DND-41 (cell line): ENCODE measurements at regions not wholly inside any gene's neighbourhood (a gene's known extent, or its start where the extent isn't known, plus 50 kb on each side); places are given as distances from the start of the nearest gene placed in this dataset.
"Not testable (repeated sequence)": the region's sequence is repeated elsewhere in the genome, so short reads cannot be mapped to it uniquely, and the experiment has no call there.

Experiments
- ATAC-seq: fragments of 200-7000 bp; cut with Tn5 transposase; 3 replicates; pipeline ENCODE4 v1.9.1; 2021; ENCODE audit warnings: low read depth; ENCODE audit not compliant: insufficient read depth
- DNase-seq: peaks from one replicate; pipeline ENCODE4 v3.0.0-alpha.2; 2020
- H2AFZ ChIP-seq: 2 replicates; pipeline ENCODE4 v1.6.0; 2012; ENCODE audit warnings: low read depth, low read length
- H3K27ac ChIP-seq: 2 replicates; pipeline ENCODE4 v1.5.1; 2012; ENCODE audit warnings: low read length, inconsistent platforms
- H3K27me3 ChIP-seq: fragments of 200-600 bp; sonication (generic); 2 replicates; pipeline ENCODE4 v1.6.0; 2012; ENCODE audit warnings: low read length, mild to moderate bottlenecking, inconsistent platforms; ENCODE audit not compliant: insufficient read depth, poor library complexity
- H3K36me3 ChIP-seq: 2 replicates; pipeline ENCODE4 v1.5.1; 2012; ENCODE audit warnings: low read length, inconsistent platforms; ENCODE audit not compliant: insufficient read depth
- H3K4me1 ChIP-seq: 2 replicates; pipeline ENCODE4 v1.5.1; 2012; ENCODE audit warnings: mild to moderate bottlenecking, low read length; ENCODE audit not compliant: insufficient read depth
- H3K4me2 ChIP-seq: 2 replicates; pipeline ENCODE4 v1.6.0; 2012; ENCODE audit warnings: mild to moderate bottlenecking, moderate library complexity, low read length, inconsistent platforms; ENCODE audit not compliant: insufficient read depth
- H3K4me3 ChIP-seq, 2 experiments: fragments of 200-600 bp in 1 of 2; shearing (Covaris generic) in 1 of 2; 2 replicates each; pipeline ENCODE4 v1.5.1; 2012 to 2016; ENCODE audit warnings: inconsistent platforms in 2 of 2, low read length in 2 of 2, mild to moderate bottlenecking in 2 of 2, low read depth in 1 of 2, moderate library complexity in 1 of 2
- H3K79me2 ChIP-seq: 2 replicates; pipeline ENCODE4 v1.6.0; 2012; ENCODE audit warnings: low read length, inconsistent platforms; ENCODE audit not compliant: insufficient read depth
- H3K9ac ChIP-seq: 2 replicates; pipeline ENCODE4 v1.6.0; 2012; ENCODE audit warnings: low read depth, mild to moderate bottlenecking, inconsistent platforms, low read length, moderate library complexity
- H3K9me3 ChIP-seq: 2 replicates; pipeline ENCODE4 v1.5.1; 2012; ENCODE audit warnings: low read length, moderate library complexity, mild to moderate bottlenecking, inconsistent platforms; ENCODE audit not compliant: insufficient read depth, severe bottlenecking
- H4K20me1 ChIP-seq: 2 replicates; pipeline ENCODE4 v1.6.0; 2012; ENCODE audit warnings: low read length; ENCODE audit not compliant: insufficient read depth
- CTCF ChIP-seq: IDR thresholded peaks from 2 replicates; pipeline ENCODE4 v1.5.1; 2012; ENCODE audit warnings: borderline replicate concordance, low read length, moderate library complexity, mild to moderate bottlenecking; ENCODE audit not compliant: poor library complexity, severe bottlenecking; ENCODE audit errors: extremely low read depth
- EZH2 ChIP-seq: IDR thresholded peaks from 3 replicates; pipeline ENCODE4 v1.6.1; 2012; ENCODE audit warnings: borderline replicate concordance, low read depth, mild to moderate bottlenecking, moderate library complexity, low read length, inconsistent platforms; ENCODE audit not compliant: severe bottlenecking

DNA sequence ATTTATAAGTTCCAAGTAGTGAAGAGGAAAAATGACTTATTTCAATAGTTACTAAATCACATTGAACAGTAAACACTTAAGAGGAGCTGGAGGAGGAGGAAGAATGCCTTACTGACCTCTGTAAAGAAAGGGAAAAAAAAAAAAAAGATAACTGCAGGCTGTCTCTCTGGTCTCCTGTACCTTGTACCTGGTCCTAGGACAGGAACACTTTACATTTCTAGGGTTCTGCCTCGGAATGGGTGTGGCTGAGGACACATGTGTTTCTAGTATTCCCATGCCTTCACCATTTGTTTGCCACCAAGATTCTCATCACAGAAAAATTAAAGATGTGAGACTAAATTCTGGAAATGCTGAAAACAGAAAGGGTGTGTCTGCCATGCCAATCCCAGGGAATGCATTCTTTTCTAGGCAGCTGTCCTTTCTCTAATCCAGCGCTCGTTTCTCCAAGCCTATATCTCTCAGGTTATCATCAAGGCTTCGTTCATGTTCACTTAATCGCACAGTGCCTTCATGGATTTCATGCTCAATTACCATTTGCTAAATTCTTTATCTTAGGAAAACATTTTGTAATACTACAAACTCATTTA, 1208.3 kb downstream of the OTOL1 start:
- peak overlapping the region; percentile 68 for H3K27ac ChIP-seq
- no peak overlapping the region; a peak in 1 of 4 replicates for H3K4me3 ChIP-seq
- DNase-seq, result no peak
- peaks cover 5% of the 10 kb centered on the region for H3K9me3 ChIP-seq
- no peak for ATAC-seq
- peak overlapping the region; percentile 11; the same call in 1 of the 2 replicates for H3K4me2 ChIP-seq
- H3K9ac ChIP-seq, result peak overlapping the region; percentile 26
- peak overlapping the region; percentile 59 for H2AFZ ChIP-seq
- H3K4me1 ChIP-seq, result peaks cover 43% of the 10 kb centered on the region
- no peaks in the 10 kb centered on the region for H3K27me3 ChIP-seq
- H3K36me3 ChIP-seq, result no peaks in the 10 kb centered on the region
- no peaks in the 10 kb centered on the region for H3K79me2 ChIP-seq
- no peak for TF ChIP-seq EZH2
- TF ChIP-seq CTCF, result no peak
- H4K20me1 ChIP-seq, result no peaks in the 10 kb centered on the region

DNA sequence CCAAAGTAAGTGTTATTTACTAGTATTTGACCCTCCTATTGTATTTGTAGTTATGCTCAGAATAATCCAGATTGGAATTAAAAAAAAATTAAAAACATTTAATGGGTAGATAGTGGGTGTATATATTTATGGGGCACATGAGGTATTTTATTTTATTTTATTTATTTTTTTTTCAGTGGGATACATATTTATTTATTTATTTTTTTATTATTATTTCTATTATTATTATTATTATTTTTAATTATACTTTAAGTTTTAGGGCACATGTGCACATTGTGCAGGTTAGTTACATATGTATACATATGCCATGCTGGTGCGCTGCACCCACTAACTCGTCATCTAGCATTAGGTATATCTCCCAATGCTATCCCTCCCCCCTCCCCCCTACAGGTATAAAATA, 1211.8 kb downstream of the OTOL1 start:
- not testable (repeated sequence) for H3K9ac ChIP-seq, H3K4me2 ChIP-seq, ATAC-seq, H3K27ac ChIP-seq, DNase-seq, H3K36me3 ChIP-seq, H3K27me3 ChIP-seq, H3K79me2 ChIP-seq, H3K9me3 ChIP-seq, H2AFZ ChIP-seq, H4K20me1 ChIP-seq, H3K4me3 ChIP-seq
- peaks cover 77% of the 10 kb centered on the region for H3K4me1 ChIP-seq

DNA sequence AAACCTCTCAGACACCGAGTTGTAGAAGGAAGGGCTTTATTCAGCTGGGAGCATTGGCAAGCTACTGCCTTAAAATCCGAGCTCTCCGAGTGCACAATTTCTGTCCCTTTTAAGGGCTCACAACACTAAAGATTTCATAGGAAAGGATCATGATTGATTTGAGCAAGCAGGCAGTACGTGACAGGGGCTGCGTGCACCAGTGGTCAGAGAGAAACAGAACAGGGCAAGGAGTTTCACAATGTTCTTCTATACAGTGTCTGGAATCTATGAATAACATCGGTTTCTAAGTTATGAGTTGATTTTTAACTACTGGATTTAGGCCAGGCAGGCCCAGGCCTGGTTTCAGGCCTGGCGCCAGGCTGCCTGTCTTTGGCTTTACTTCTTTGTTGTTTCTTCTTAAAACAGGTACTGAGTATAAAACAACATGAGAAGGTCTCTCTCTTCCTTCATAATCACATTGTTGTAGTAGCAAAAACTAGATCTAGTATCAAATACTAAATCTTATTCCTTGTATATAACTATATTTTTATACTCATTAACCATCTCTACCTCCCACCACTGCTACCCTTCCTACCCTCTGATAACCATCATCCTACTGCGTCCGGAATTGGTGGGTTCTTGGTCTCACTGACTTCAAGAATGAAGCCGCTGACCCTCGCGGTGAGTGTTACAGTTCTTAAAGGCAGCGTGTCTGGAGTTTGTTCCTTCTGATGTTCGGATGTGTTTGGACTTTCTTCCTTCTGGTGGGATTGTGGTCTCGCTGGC, 1212.5 kb downstream of the OTOL1 start:
- Histone ChIP-seq H3K27ac (peak overlapping the region; percentile 84), H2AFZ (peak overlapping the region; percentile 36), H3K4me1 (peaks cover 79% of the 10 kb centered on the region), H3K9ac (peak overlapping the region; percentile 32; the same call in 1 of the 2 replicates)
- not testable (repeated sequence) for H3K79me2 ChIP-seq, H4K20me1 ChIP-seq, H3K4me2 ChIP-seq, H3K4me3 ChIP-seq, H3K27me3 ChIP-seq, H3K9me3 ChIP-seq, H3K36me3 ChIP-seq, DNase-seq
- peak; percentile 18; the same call in 1 of the 3 replicates for ATAC-seq

GRCh38 chr3:162710332-162711112, 1213.9 kb downstream of the OTOL1 start:
- Histone ChIP-seq H3K36me3 (peaks cover 5% of the 10 kb centered on the region; the same call in 1 of the 2 replicates), H3K79me2 (no peaks in the 10 kb centered on the region), H3K27ac (peak overlapping the region; percentile 84), H3K27me3 (no peaks in the 10 kb centered on the region), H3K9me3 (no peaks in the 10 kb centered on the region), H4K20me1 (no peaks in the 10 kb centered on the region), H3K4me3 (no peak overlapping the region), H2AFZ (no peak overlapping the region), H3K4me2 (no peak overlapping the region), H3K9ac (peak overlapping the region; percentile 30; the same call in 1 of the 2 replicates), H3K4me1 (peaks cover 75% of the 10 kb centered on the region)
- peak; percentile 4 for DNase-seq
- no peak for ATAC-seq
- no peak for TF ChIP-seq EZH2
- no peak for TF ChIP-seq CTCF

GRCh38 chr3:162717074-162717473, 1220.5 kb downstream of the OTOL1 start:
- Histone ChIP-seq H3K4me1 (peaks cover 95% of the 10 kb centered on the region), H3K9ac (peak overlapping the region; percentile 62; the same call in 1 of the 2 replicates), H3K27ac (peak overlapping the region; percentile 98)
- H3K27me3 ChIP-seq, H2AFZ ChIP-seq, H4K20me1 ChIP-seq, H3K9me3 ChIP-seq, H3K4me2 ChIP-seq, H3K79me2 ChIP-seq, H3K36me3 ChIP-seq, H3K4me3 ChIP-seq, ATAC-seq: not testable (repeated sequence)
- DNase-seq, result peak; percentile 82
